Osteocyte (in vitro differentiated cells): ENCODE measurements at regions not wholly inside any gene's neighbourhood (a gene's known extent, or its start where the extent isn't known, plus 50 kb on each side); places are given as distances from the start of the nearest gene placed in this dataset.
"Not testable (repeated sequence)": the region's sequence is repeated elsewhere in the genome, so short reads cannot be mapped to it uniquely, and the experiment has no call there.

ENCODE experiments used
- DNase-seq: peaks from one replicate; pipeline ENCODE4 v3.0.0; 2021; ENCODE audit warnings: mixed read lengths; ENCODE audit not compliant: unreplicated experiment; ENCODE audit errors: extremely low spot score
- H3K27ac Mint-ChIP-seq: one replicate; pipeline ENCODE4 v1.8.0; 2021; ENCODE audit warnings: mild to moderate bottlenecking, mixed read lengths; ENCODE audit not compliant: unreplicated experiment
- H3K27me3 Mint-ChIP-seq: one replicate; pipeline ENCODE4 v1.8.0; 2021; ENCODE audit warnings: mixed read lengths; ENCODE audit not compliant: unreplicated experiment
- H3K36me3 Mint-ChIP-seq: one replicate; pipeline ENCODE4 v1.8.0; 2021; ENCODE audit warnings: mixed read lengths; ENCODE audit not compliant: unreplicated experiment
- H3K4me1 Mint-ChIP-seq: one replicate; pipeline ENCODE4 v1.8.0; 2021; ENCODE audit warnings: mixed read lengths; ENCODE audit not compliant: unreplicated experiment
- H3K4me3 Mint-ChIP-seq: one replicate; pipeline ENCODE4 v1.8.0; 2021; ENCODE audit warnings: mild to moderate bottlenecking, moderate library complexity, mixed read lengths; ENCODE audit not compliant: unreplicated experiment
- H3K9me3 Mint-ChIP-seq: one replicate; pipeline ENCODE4 v1.8.0; 2021; ENCODE audit warnings: mixed read lengths; ENCODE audit not compliant: unreplicated experiment
- CTCF ChIP-seq: fragments of 200-600 bp; sonication (generic); IDR thresholded peaks from 2 replicates; pipeline ENCODE4 v1.5.0; 2021; ENCODE audit warnings: antibody characterized with exemption, mild to moderate bottlenecking, moderate library complexity

- no peak for DNase-seq
- H3K27ac Mint-ChIP-seq = no peak overlapping the region
- no peaks in the 10 kb centered on the region for H3K9me3 Mint-ChIP-seq
- no peak for TF ChIP-seq CTCF
- no peaks in the 10 kb centered on the region for H3K27me3 Mint-ChIP-seq
- H3K36me3 Mint-ChIP-seq = no peaks in the 10 kb centered on the region
- no peaks in the 10 kb centered on the region for H3K4me1 Mint-ChIP-seq
- H3K4me3 Mint-ChIP-seq = no peak overlapping the region
Observed at GRCh38 chr5:20833081-20833627, 845.2 kb upstream of the CDH18 start.

- no peaks in the 10 kb centered on the region for H3K27me3 Mint-ChIP-seq
- H3K27ac Mint-ChIP-seq = no peak overlapping the region
- H3K4me1 Mint-ChIP-seq = no peaks in the 10 kb centered on the region
- TF ChIP-seq CTCF = no peak
- DNase-seq = no peak
- H3K36me3 Mint-ChIP-seq = no peaks in the 10 kb centered on the region
- H3K9me3 Mint-ChIP-seq = no peaks in the 10 kb centered on the region
- H3K4me3 Mint-ChIP-seq = no peak overlapping the region
Observed at GRCh38 chr5:20832204-20833080, 844.4 kb upstream of the CDH18 start.

- H3K27me3 Mint-ChIP-seq, H3K4me3 Mint-ChIP-seq, H3K9me3 Mint-ChIP-seq, H3K27ac Mint-ChIP-seq, DNase-seq, H3K4me1 Mint-ChIP-seq, H3K36me3 Mint-ChIP-seq: not testable (repeated sequence)
Observed at GRCh38 chr5:20825951-20826350, 838.0 kb upstream of the CDH18 start.

- not testable (repeated sequence) for H3K4me1 Mint-ChIP-seq, DNase-seq, H3K9me3 Mint-ChIP-seq, H3K27me3 Mint-ChIP-seq, H3K27ac Mint-ChIP-seq, H3K4me3 Mint-ChIP-seq, H3K36me3 Mint-ChIP-seq
Observed at GRCh38 chr5:20797216-20797615, 809.2 kb upstream of the CDH18 start.

- not testable (repeated sequence) for H3K4me3 Mint-ChIP-seq, H3K9me3 Mint-ChIP-seq, H3K36me3 Mint-ChIP-seq, DNase-seq, H3K4me1 Mint-ChIP-seq, H3K27ac Mint-ChIP-seq, H3K27me3 Mint-ChIP-seq
Observed at GRCh38 chr5:20784755-20785154, 796.8 kb upstream of the CDH18 start.

GRCh38 chr5:20783484-20783883 lies 795.5 kb upstream of the CDH18 start:
- not testable (repeated sequence) for H3K36me3 Mint-ChIP-seq, H3K4me3 Mint-ChIP-seq, DNase-seq, H3K27ac Mint-ChIP-seq, H3K9me3 Mint-ChIP-seq, H3K27me3 Mint-ChIP-seq, H3K4me1 Mint-ChIP-seq

GRCh38 chr5:20771338-20771737 lies 783.3 kb upstream of the CDH18 start:
- not testable (repeated sequence) for H3K27ac Mint-ChIP-seq, H3K4me1 Mint-ChIP-seq, H3K36me3 Mint-ChIP-seq, H3K27me3 Mint-ChIP-seq, H3K9me3 Mint-ChIP-seq, DNase-seq, H3K4me3 Mint-ChIP-seq

- H3K4me3 Mint-ChIP-seq, H3K9me3 Mint-ChIP-seq, H3K27ac Mint-ChIP-seq, H3K4me1 Mint-ChIP-seq, DNase-seq, H3K27me3 Mint-ChIP-seq, H3K36me3 Mint-ChIP-seq: not testable (repeated sequence)
Observed at GRCh38 chr5:20765074-20765473, 777.1 kb upstream of the CDH18 start.

- H3K4me3 Mint-ChIP-seq, H3K9me3 Mint-ChIP-seq, H3K27ac Mint-ChIP-seq, H3K36me3 Mint-ChIP-seq, H3K4me1 Mint-ChIP-seq, H3K27me3 Mint-ChIP-seq, DNase-seq: not testable (repeated sequence)
Observed at GRCh38 chr5:20759459-20759858, 771.5 kb upstream of the CDH18 start.

- H3K4me1 Mint-ChIP-seq, DNase-seq: not testable (repeated sequence)
Observed at GRCh38 chr5:20752179-20752578, 764.2 kb upstream of the CDH18 start.

More at GRCh38 chr5:20752179-20752578, 764.2 kb upstream of the CDH18 start:
- not testable (repeated sequence) for H3K9me3 Mint-ChIP-seq, H3K27ac Mint-ChIP-seq, H3K36me3 Mint-ChIP-seq, H3K27me3 Mint-ChIP-seq, H3K4me3 Mint-ChIP-seq
